Esophagus muscularis mucosa (tissue), 4 donors: ENCODE measurements at regions not wholly inside any gene's neighbourhood (a gene's known extent, or its start where the extent isn't known, plus 50 kb on each side); places are given as distances from the start of the nearest gene placed in this dataset.

Experiments
- EP300 ChIP-seq: sonication (generic); formaldehyde crosslinking; IDR thresholded peaks from one replicate; pipeline ENCODE4 v1.6.1; 2017; ENCODE audit warnings: antibody characterized with exemption
- POLR2A ChIP-seq: fragments of 450-650 bp; IDR thresholded peaks from one replicate; pipeline ENCODE4 v1.6.1; 2017; ENCODE audit warnings: antibody characterized with exemption, moderate library complexity, mild to moderate bottlenecking, low read depth
- POLR2AphosphoS5 ChIP-seq, 2 donors: sonication (generic); formaldehyde crosslinking; IDR thresholded peaks; one replicate each; pipeline ENCODE4 v1.6.1; 2017; ENCODE audit warnings: antibody characterized with exemption in 2 of 2
- TF ChIP-seq, protein P1 (sequence below), 3 experiments: fragments of 200-600 bp in 2 of 3; fragments of 450-650 bp in 1 of 3; sonication (generic) in 2 of 3; IDR thresholded peaks; one replicate each; pipeline ENCODE4 v1.5.1; 2017 to 2019; ENCODE audit warnings: antibody characterized with exemption in 3 of 3, mild to moderate bottlenecking in 2 of 3, moderate library complexity in 1 of 3

DNA sequence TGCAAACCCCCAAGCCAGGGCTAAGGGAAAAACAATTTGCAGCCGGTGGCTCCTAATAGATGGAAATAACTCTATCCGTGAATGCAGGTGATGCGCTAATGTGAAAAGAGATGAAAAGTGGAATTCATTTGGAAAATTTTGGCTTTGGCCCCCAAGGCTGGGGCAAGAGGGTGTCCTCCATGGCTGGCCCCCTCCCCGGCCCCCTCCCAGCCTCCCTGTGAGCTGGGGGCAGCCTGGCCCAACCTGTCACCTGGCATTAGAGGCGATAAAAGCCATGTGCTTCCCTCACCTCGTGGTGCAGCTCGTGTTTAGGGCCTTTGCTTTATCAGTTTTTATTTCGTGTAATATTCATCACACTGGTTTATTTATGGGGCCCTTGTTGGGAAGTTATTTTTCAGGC, 267.2 kb downstream of the ENGASE start:
- TF ChIP-seq, protein P1, sequence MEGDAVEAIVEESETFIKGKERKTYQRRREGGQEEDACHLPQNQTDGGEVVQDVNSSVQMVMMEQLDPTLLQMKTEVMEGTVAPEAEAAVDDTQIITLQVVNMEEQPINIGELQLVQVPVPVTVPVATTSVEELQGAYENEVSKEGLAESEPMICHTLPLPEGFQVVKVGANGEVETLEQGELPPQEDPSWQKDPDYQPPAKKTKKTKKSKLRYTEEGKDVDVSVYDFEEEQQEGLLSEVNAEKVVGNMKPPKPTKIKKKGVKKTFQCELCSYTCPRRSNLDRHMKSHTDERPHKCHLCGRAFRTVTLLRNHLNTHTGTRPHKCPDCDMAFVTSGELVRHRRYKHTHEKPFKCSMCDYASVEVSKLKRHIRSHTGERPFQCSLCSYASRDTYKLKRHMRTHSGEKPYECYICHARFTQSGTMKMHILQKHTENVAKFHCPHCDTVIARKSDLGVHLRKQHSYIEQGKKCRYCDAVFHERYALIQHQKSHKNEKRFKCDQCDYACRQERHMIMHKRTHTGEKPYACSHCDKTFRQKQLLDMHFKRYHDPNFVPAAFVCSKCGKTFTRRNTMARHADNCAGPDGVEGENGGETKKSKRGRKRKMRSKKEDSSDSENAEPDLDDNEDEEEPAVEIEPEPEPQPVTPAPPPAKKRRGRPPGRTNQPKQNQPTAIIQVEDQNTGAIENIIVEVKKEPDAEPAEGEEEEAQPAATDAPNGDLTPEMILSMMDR (IDR thresholded peaks at IDR 0.05): no peak
- TF ChIP-seq POLR2AphosphoS5 (IDR thresholded peaks at IDR 0.05) (no peak), EP300 (no peak), POLR2A (no peak)
